Ovary (tissue), 3 donors: ENCODE measurements at regions not wholly inside any gene's neighbourhood (a gene's known extent, or its start where the extent isn't known, plus 50 kb on each side); places are given as distances from the start of the nearest gene placed in this dataset.

Experiments used
- CTCF ChIP-seq, 3 donors: fragments of 450-650 bp in 2 of 3; fragments of 200-600 bp in 1 of 3; IDR thresholded peaks; one replicate each; pipeline versions ENCODE4 v1.5.1 to v1.8.0; 2016 to 2022; ENCODE audit warnings: antibody characterized with exemption in 3 of 3, mild to moderate bottlenecking in 1 of 3
- POLR2A ChIP-seq: fragments of 450-650 bp; IDR thresholded peaks from one replicate; pipeline ENCODE4 v1.6.1; 2017; ENCODE audit warnings: antibody characterized with exemption, mild to moderate bottlenecking, moderate library complexity
- donor health status: DM: no; HTN: no; CAD: no.

GRCh38 chr2:6526093-6526824, 339.4 kb downstream of the CMPK2 start:
- TF ChIP-seq CTCF (IDR thresholded peaks at IDR 0.05) (no peak), POLR2A (no peak)
